Activated naive CD8-positive, alpha-beta T cell treated with anti-CD3 and anti-CD28 coated beads for 36 hours (primary cell): ENCODE measurements at regions not wholly inside any gene's neighbourhood (a gene's known extent, or its start where the extent isn't known, plus 50 kb on each side); places are given as distances from the start of the nearest gene placed in this dataset.
"Not testable (repeated sequence)": the region's sequence is repeated elsewhere in the genome, so short reads cannot be mapped to it uniquely, and the experiment has no call there.

Experiments used
- DNase-seq: peaks from one replicate; pipeline ENCODE4 v3.0.0; 2021
- H3K27ac Mint-ChIP-seq: one replicate; pipeline ENCODE4 v1.8.0; 2022; ENCODE audit warnings: mild to moderate bottlenecking, moderate library complexity, mixed read lengths
- H3K27me3 Mint-ChIP-seq: one replicate; pipeline ENCODE4 v1.8.0; 2022; ENCODE audit warnings: mild to moderate bottlenecking, mixed read lengths
- H3K36me3 Mint-ChIP-seq: one replicate; pipeline ENCODE4 v1.8.0; 2021; ENCODE audit warnings: mild to moderate bottlenecking, mixed read lengths
- H3K4me1 Mint-ChIP-seq: one replicate; pipeline ENCODE4 v1.8.0; 2021; ENCODE audit warnings: mixed read lengths
- H3K4me3 Mint-ChIP-seq: one replicate; pipeline ENCODE4 v1.8.0; 2022; ENCODE audit warnings: mild to moderate bottlenecking, moderate library complexity, mixed read lengths
- H3K9me3 Mint-ChIP-seq: one replicate; pipeline ENCODE4 v1.8.0; 2022; ENCODE audit warnings: mixed read lengths

DNA sequence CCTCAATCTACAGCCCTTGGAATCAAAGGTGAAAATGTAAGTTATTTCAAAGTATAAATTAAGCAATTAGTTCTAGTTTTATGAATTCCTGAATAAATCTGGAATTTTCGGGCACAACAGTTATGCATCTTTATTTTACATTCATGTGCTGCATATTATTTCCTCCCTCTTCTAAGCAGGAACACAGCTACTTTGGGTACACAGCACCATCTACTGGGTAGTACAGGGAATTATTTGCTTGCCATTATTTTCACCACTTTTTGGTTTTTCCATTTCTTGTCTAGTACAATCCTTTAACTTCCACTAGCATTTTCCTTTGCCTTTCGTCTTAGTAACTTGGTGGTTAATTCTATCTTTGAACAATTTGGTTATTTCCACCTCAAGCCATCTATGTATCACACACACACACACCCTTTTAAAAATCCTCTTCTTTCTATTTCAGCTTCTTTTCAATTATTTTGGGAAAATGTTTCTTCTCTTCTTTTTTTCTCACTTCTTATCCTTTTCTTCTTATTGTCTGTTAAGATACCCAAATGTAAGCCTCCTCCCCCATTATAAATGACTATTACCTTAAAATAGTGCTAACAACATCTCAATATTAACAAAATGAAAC, 451.0 kb downstream of the MFSD1 start:
- Mint-ChIP-seq H3K27ac (no peak overlapping the region), H3K4me1 (no peaks in the 10 kb centered on the region), H3K27me3 (peaks cover 9% of the 10 kb centered on the region), H3K4me3 (no peak overlapping the region), H3K36me3 (peaks cover 2% of the 10 kb centered on the region), H3K9me3 (peaks cover 16% of the 10 kb centered on the region)
- DNase-seq, result no peak

DNA sequence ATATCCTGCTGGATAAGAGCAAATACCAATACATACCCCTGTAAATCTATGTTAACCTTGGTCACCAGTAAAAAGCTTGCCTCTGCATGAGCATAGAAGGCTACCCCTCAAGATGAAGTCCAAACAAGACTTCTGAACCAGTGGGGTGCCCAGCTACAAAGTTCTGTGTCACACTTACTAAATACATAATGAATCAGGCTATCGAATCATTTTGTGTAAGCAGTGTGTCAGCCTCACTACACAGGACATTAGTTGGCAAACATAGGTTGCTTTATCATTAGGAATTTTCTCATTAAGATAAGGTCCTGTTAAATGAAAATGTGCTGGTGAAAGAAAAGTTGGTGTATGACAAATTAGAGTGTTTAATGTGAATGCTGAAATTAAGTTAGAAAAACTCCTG, 452.0 kb downstream of the MFSD1 start:
- H3K27me3 Mint-ChIP-seq, result peaks cover 9% of the 10 kb centered on the region
- no peak overlapping the region for H3K27ac Mint-ChIP-seq
- DNase-seq, result no peak
- no peak overlapping the region for H3K4me3 Mint-ChIP-seq
- H3K4me1 Mint-ChIP-seq, result no peaks in the 10 kb centered on the region
- peaks cover 2% of the 10 kb centered on the region for H3K36me3 Mint-ChIP-seq
- peaks cover 16% of the 10 kb centered on the region for H3K9me3 Mint-ChIP-seq

DNA sequence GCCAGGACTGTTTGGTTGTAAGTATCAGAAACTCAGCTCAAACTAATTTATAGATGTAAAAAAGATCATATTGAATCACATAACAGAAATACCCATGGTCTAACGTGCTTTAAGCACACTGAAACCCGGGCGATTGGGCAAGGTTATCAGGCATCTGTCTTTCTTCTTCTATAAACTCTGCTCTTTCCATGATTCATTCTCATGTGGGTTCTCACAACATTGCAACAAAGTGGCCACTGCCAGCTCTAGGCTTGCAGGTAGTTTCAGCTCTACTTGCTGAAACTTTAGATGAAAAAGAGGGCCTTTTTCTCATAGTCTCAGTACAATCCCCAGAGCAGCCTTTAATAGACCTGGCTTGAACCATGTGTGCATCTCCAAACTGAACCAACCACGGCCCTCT, 456.1 kb downstream of the MFSD1 start:
- H3K9me3 Mint-ChIP-seq, result peaks cover 6% of the 10 kb centered on the region
- H3K27me3 Mint-ChIP-seq, result peaks cover 4% of the 10 kb centered on the region

DNA sequence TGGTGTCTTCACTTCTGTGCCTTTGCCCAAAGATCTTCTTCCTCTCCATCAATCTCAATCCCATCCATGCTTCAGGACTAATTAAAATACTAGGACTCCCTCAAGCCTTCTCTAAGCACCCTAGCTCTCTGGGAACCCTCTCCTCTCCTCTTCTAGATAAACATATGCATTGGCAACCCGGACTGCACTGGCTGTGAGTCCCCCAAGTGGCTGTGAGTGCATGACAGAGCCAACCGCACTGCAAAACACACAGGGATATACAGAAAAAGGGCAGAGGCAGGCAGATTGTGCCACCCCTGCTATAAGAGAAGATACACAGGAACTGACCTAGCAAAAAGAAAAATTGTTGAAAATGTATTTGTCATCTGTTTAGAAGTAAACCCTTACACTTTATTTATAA, 457.1 kb downstream of the MFSD1 start:
- H3K27me3 Mint-ChIP-seq, result peaks cover 3% of the 10 kb centered on the region
- H3K4me1 Mint-ChIP-seq, result no peaks in the 10 kb centered on the region
- H3K4me3 Mint-ChIP-seq, result no peak overlapping the region
- no peak overlapping the region for H3K27ac Mint-ChIP-seq
- H3K36me3 Mint-ChIP-seq, result no peaks in the 10 kb centered on the region
- no peak for DNase-seq
- no peaks in the 10 kb centered on the region for H3K9me3 Mint-ChIP-seq

More for the DNA sequence above, 456.1 kb downstream of the MFSD1 start:
- Mint-ChIP-seq H3K27ac (no peak overlapping the region), H3K4me1 (no peaks in the 10 kb centered on the region), H3K4me3 (no peak overlapping the region), H3K36me3 (no peaks in the 10 kb centered on the region)
- no peak for DNase-seq

DNA sequence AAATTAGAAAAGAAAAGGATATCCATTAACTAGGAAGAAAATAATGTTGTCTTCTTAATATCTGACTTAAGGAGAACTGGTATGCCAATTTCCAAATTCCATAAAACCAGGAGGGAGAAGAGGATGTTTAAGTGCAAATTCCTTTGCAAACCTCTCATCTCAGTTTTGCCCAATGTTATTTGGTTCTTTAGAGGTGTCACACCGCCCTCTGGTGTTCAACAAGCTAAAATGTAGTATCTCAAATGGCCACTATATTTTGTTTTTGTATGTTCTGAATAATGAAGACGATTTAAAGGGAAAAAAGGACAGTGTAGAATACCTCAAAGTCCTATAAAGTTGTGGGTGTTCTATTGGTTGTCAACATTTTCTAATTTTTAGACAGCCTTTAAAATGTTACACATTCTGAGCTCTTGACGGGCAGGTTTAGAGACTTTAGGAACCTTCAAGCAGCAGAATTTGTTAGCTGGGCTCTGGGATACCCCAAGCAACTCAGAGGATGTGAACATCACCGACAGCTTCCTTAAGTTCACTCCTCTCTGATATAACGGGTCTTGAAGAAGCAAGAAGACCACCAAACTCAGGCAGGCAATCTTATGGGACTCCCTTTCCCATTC, 458.3 kb downstream of the MFSD1 start:
- H3K27ac Mint-ChIP-seq, result no peak overlapping the region
- no peak overlapping the region for H3K4me3 Mint-ChIP-seq
- peak; percentile 10 for DNase-seq
- H3K27me3 Mint-ChIP-seq, result peaks cover 3% of the 10 kb centered on the region
- no peaks in the 10 kb centered on the region for H3K9me3 Mint-ChIP-seq
- H3K4me1 Mint-ChIP-seq, result no peaks in the 10 kb centered on the region
- no peaks in the 10 kb centered on the region for H3K36me3 Mint-ChIP-seq

DNA sequence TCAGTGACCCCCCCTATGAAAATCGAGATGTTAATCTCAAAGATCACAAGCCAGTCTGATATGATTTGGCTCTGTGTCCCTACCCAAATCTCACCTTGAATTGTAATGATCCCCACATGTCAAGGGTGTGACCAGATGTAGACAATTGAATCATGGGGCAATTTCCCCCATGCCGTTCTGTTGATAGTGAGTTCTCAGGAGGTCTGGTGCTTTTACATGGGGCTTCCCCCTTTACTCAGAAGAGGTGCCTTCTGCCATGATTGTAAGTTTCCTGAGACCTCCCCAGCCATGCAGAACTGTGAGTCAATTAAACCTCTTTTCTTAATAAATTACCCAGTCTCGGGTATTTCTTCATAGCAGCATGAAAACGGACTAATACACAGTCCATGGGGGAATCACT, 459.5 kb downstream of the MFSD1 start:
- H3K27ac Mint-ChIP-seq, DNase-seq, H3K4me1 Mint-ChIP-seq, H3K36me3 Mint-ChIP-seq, H3K4me3 Mint-ChIP-seq, H3K9me3 Mint-ChIP-seq, H3K27me3 Mint-ChIP-seq: not testable (repeated sequence)

DNA sequence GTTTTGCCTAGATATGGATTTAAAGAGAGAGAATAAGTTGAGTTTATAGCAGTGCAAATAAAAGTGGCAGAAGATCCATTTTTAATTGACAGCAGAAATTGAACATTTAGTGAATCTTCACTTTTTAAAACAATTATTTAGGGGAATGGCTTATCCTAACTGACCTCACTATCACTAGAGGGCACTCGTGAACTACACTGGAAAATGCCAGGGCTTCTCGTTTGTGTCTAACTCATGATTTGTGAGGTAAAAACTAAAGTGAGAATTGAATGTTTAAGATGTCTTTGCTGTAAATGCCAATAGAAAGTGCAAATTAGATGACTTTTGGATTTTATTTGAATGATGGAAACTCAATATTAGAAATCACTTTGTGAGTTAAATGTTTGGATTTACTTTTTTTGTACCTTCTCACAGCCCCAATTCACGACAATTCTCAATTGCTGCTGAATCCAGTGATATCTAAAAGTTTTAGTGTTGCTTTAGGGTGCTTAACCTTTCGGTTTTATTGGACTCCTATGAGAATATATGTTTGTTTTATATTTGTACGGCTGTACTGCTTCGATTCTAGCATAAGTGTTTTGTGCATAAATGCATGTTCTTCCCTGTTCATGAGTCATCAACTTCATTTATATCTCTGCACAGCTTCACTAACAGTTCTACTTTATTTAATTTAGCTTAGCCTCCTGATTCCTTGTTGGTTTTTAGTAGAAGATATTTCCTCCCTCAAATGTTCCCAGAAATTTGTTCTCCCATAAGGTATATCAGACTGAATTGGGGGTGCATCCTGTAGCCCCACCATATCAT, 462.1 kb downstream of the MFSD1 start:
- DNase-seq, result no peak

DNA sequence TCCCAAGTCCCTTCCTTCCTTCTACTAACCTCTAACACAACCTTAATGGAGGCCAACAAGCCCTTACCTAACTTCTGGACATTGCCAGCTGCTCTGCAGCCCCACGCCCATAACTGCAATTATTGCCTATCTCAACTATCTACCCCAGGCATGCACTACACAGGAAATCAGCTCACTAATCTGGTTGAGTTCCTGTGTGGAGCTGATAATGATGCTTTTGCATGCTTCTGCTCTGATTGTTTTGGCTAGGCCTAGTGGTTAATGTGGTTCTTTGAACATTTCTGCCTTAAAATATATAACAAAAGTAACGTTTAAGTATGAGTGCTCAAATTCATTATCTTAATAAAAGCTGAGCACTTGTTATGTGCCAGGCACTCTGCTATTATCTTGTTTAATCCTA, 463.9 kb downstream of the MFSD1 start:
- Mint-ChIP-seq H3K27me3 (peaks cover 7% of the 10 kb centered on the region), H3K4me3 (no peak overlapping the region), H3K36me3 (no peaks in the 10 kb centered on the region), H3K9me3 (no peaks in the 10 kb centered on the region), H3K4me1 (no peaks in the 10 kb centered on the region), H3K27ac (no peak overlapping the region)
- no peak for DNase-seq

More for the DNA sequence above, 462.1 kb downstream of the MFSD1 start:
- Mint-ChIP-seq H3K27ac (no peak overlapping the region), H3K36me3 (no peaks in the 10 kb centered on the region), H3K9me3 (no peaks in the 10 kb centered on the region), H3K4me3 (no peak overlapping the region), H3K27me3 (peaks cover 6% of the 10 kb centered on the region), H3K4me1 (no peaks in the 10 kb centered on the region)

DNA sequence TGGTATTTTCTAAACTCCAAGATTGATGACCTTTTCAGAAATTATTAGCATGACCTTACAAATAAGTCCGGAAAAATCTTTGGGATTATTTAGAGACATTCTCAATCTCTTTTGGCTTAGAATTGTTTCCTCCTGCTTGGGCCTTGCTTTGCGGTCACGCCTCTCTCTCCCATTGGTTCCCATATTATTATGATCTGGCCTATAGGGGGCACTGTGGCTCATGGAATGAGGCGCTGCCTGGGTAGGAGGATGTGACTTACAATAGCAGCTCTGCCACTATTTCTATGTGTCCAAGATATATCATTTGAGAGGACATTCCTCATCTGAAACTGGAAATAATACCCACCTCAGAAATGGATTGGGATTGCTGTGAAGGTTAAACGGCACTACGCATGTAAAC, 464.9 kb downstream of the MFSD1 start:
- H3K9me3 Mint-ChIP-seq, result no peaks in the 10 kb centered on the region
- H3K4me3 Mint-ChIP-seq, result no peak overlapping the region
- H3K27ac Mint-ChIP-seq, result no peak overlapping the region
- peak; percentile 8 for DNase-seq
- H3K36me3 Mint-ChIP-seq, result no peaks in the 10 kb centered on the region
- peaks cover 7% of the 10 kb centered on the region for H3K27me3 Mint-ChIP-seq
- no peaks in the 10 kb centered on the region for H3K4me1 Mint-ChIP-seq

DNA sequence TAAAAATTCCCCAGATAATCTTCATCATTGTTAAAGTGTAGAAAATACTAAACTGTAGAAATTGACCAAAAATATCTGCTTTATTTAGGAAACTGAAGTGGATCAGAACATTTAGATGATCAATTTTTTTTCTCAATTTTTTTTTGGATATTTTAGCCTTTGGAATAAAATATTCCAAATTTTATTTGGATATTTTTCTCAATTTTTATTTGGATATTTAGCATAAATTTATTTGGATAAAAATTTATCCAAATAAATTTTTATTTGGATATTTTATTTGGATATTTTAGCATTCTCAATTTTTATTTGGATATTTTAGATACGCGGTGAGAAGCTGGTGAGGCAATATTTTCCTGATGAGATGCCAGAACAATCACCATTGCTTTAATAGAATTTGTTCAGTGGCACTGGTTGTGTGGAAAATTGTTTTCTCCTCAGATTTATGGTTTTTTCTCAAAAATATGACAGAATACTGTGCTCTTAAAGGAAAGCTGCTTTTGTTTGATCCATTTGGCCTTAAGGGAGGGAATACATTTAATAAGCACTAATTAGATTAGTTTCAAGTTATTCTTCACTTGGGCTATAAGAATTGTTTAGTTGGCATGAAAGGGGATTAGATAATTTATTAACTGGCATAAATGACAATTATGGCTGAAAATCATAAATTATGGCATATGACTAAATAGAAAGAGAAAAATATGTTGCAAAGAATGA, 470.1 kb downstream of the MFSD1 start:
- no peak overlapping the region for H3K4me3 Mint-ChIP-seq
- no peak overlapping the region for H3K27ac Mint-ChIP-seq
- H3K4me1 Mint-ChIP-seq, result no peaks in the 10 kb centered on the region
- no peaks in the 10 kb centered on the region for H3K9me3 Mint-ChIP-seq
- H3K36me3 Mint-ChIP-seq, result no peaks in the 10 kb centered on the region
- peaks cover 4% of the 10 kb centered on the region for H3K27me3 Mint-ChIP-seq
- no peak for DNase-seq

DNA sequence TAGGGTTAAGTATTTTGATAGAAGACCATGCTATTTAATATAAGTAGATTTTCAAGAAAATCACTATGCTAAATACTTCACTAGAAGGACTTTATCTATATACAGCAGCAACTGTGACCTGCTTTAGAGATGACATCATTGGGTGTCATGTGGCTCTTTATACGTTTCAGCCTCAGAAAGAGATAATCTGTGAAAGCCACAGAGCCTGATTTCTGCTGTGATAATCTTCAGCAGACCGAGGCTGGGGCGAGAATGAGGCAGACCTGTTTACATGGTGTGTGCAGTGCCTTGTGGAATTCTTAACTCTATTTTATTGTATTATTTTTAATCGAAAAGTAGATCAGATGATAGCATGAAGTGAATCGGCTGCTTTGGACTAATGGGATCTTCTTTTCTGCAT, 471.2 kb downstream of the MFSD1 start:
- no peak overlapping the region for H3K4me3 Mint-ChIP-seq
- no peaks in the 10 kb centered on the region for H3K36me3 Mint-ChIP-seq
- peaks cover 4% of the 10 kb centered on the region for H3K27me3 Mint-ChIP-seq
- no peaks in the 10 kb centered on the region for H3K4me1 Mint-ChIP-seq
- no peak overlapping the region for H3K27ac Mint-ChIP-seq
- DNase-seq, result no peak
- H3K9me3 Mint-ChIP-seq, result no peaks in the 10 kb centered on the region

DNA sequence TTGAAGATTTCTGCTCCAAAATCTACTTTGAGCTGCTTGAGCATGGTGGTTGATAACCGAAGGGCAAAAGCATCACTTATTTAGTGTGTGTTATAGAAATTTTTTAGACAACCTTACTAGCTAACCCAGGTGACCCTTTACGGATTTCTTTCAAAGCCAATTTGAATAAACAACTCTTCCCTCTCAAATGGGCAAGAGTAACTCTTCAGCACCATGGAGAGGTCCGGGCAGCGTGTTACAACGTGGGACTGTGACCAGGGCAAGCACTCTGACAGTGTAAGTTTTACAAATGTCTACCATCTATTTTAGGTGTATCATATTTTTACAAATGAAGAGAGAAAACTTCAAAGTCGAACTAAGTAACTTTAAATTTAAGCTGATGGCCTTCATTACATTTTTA, 471.8 kb downstream of the MFSD1 start:
- no peaks in the 10 kb centered on the region for H3K36me3 Mint-ChIP-seq
- H3K4me3 Mint-ChIP-seq, result no peak overlapping the region
- H3K4me1 Mint-ChIP-seq, result no peaks in the 10 kb centered on the region
- H3K27ac Mint-ChIP-seq, result no peak overlapping the region
- no peaks in the 10 kb centered on the region for H3K9me3 Mint-ChIP-seq
- H3K27me3 Mint-ChIP-seq, result peaks cover 4% of the 10 kb centered on the region
- peak; percentile 1 for DNase-seq

DNA sequence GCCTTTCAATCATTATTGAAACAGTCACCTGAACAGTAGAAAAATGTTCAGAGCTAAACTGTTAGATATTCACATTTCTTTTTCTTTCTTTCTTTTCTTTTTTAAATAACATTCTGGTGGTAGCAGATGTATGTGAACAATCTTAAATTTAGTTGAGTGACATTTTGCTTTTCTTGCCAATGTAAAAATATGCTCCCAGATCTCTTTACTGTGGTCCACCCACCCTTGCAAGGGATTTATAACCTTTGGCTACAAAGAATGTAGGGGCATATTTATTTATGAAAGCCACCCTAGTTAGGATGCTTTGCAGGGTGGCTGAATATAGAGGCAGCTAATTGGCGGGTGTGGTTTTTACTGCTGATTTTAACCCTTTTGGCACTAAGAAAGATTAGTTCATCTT, 473.9 kb downstream of the MFSD1 start:
- H3K27ac Mint-ChIP-seq, result no peak overlapping the region

DNA sequence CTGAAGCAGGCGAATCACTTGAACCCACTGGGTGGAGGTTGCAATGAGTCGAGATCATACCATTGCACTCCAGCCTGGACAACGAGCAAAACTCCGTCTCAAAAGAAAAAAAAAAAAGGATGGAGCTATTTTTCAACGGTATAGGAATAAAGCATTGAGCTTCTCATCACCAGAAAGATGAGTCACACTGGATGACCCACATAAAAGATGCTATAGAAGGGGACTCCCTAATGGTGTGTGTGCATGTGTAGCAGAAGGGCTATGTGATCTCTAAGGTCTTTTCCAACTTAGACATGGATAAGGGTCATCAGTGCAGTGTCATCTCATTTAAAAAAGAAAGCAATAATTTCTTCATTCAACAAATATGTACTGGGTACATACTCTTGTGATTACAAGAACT, 476.0 kb downstream of the MFSD1 start:
- H3K4me1 Mint-ChIP-seq, result no peaks in the 10 kb centered on the region
- no peak overlapping the region for H3K4me3 Mint-ChIP-seq
- peaks cover 3% of the 10 kb centered on the region for H3K27me3 Mint-ChIP-seq
- H3K36me3 Mint-ChIP-seq, result no peaks in the 10 kb centered on the region
- H3K9me3 Mint-ChIP-seq, result peaks cover 2% of the 10 kb centered on the region
- H3K27ac Mint-ChIP-seq, result no peak overlapping the region
- DNase-seq, result no peak

More for the DNA sequence above, 473.9 kb downstream of the MFSD1 start:
- peaks cover 2% of the 10 kb centered on the region for H3K9me3 Mint-ChIP-seq
- H3K4me1 Mint-ChIP-seq, result no peaks in the 10 kb centered on the region
- H3K36me3 Mint-ChIP-seq, result no peaks in the 10 kb centered on the region
- H3K27me3 Mint-ChIP-seq, result peaks cover 3% of the 10 kb centered on the region
- no peak for DNase-seq
- no peak overlapping the region for H3K4me3 Mint-ChIP-seq
